ENCODE measurements at regions not wholly inside any gene's neighbourhood (a gene's known extent, or its start where the extent isn't known, plus 50 kb on each side); places are given as distances from the start of the nearest gene placed in this dataset.

DNA sequence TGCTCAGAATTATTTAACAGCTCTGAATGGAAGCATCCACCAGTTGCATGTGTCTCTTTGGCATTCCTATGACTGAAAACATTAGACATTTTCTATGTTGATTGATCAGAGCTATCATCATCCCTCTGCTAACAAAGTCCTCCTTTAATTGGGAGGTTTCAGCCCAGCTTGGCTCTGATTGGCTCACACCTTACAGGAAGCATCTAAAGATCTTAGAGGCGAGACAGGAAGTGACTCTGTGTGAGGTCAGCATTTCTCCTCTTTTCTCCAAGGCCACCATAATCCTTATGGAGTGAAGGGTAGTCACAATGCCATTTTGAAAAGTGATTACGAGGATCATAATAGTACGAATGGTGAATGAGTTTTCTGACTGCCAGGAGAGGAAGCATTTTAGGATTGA is 260.8 kb downstream of the MIAT start:
- TF ChIP-seq FOXP2 (optimal IDR thresholded peaks at IDR 0.05; ENCODE audit: borderline replicate concordance, extremely low read depth, extremely low read length, insufficient read depth) = no peak
- TF ChIP-seq POLR2AphosphoS5 (IDR thresholded peaks at IDR 0.05; ENCODE audit: low read depth, low read length) = no peak
- TF ChIP-seq, protein P1, sequence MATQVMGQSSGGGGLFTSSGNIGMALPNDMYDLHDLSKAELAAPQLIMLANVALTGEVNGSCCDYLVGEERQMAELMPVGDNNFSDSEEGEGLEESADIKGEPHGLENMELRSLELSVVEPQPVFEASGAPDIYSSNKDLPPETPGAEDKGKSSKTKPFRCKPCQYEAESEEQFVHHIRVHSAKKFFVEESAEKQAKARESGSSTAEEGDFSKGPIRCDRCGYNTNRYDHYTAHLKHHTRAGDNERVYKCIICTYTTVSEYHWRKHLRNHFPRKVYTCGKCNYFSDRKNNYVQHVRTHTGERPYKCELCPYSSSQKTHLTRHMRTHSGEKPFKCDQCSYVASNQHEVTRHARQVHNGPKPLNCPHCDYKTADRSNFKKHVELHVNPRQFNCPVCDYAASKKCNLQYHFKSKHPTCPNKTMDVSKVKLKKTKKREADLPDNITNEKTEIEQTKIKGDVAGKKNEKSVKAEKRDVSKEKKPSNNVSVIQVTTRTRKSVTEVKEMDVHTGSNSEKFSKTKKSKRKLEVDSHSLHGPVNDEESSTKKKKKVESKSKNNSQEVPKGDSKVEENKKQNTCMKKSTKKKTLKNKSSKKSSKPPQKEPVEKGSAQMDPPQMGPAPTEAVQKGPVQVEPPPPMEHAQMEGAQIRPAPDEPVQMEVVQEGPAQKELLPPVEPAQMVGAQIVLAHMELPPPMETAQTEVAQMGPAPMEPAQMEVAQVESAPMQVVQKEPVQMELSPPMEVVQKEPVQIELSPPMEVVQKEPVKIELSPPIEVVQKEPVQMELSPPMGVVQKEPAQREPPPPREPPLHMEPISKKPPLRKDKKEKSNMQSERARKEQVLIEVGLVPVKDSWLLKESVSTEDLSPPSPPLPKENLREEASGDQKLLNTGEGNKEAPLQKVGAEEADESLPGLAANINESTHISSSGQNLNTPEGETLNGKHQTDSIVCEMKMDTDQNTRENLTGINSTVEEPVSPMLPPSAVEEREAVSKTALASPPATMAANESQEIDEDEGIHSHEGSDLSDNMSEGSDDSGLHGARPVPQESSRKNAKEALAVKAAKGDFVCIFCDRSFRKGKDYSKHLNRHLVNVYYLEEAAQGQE (IDR thresholded peaks at IDR 0.05; ENCODE audit: insufficient read depth in 1 of 2, low read depth in 2 of 2, low read length in 2 of 2) = no peak
- no peak for TF ChIP-seq SIN3A (IDR thresholded peaks at IDR 0.05; ENCODE audit: borderline replicate concordance, insufficient read depth, low read length)
- TF ChIP-seq TAF1 (IDR thresholded peaks at IDR 0.05; ENCODE audit: borderline replicate concordance, insufficient read depth, low read length) = no peak

- no peak for TF ChIP-seq FOXP2 (optimal IDR thresholded peaks at IDR 0.05; ENCODE audit: borderline replicate concordance, extremely low read depth, extremely low read length, insufficient read depth)
- TF ChIP-seq, protein P1 (IDR thresholded peaks at IDR 0.05; ENCODE audit: insufficient read depth in 1 of 2, low read depth in 2 of 2, low read length in 2 of 2) = no peak
- no peak for TF ChIP-seq TAF1 (IDR thresholded peaks at IDR 0.05; ENCODE audit: borderline replicate concordance, insufficient read depth, low read length)
- no peak for TF ChIP-seq SIN3A (IDR thresholded peaks at IDR 0.05; ENCODE audit: borderline replicate concordance, insufficient read depth, low read length)
- TF ChIP-seq POLR2AphosphoS5 (IDR thresholded peaks at IDR 0.05; ENCODE audit: low read depth, low read length) = no peak
Observed at GRCh38 chr22:26921726-26922125, 264.3 kb downstream of the MIAT start.

DNA sequence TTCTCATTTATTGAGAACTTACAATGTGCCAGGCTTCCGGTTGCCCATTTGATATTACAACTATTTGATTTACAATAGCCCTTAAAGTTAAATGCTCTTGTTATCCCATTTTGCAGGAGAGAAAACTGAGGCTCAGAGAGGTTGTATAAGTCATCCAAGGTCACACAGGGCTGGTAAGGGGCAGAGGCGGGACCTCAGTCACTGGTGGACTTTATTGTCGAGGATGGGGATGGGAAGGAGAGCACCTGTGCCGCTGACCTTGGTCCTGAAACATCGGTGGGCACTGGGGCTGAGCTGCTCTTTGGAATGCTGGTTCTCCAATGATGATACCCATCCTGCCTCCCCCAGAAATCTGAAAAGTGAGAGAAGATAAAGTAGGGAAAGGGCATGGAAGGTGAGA is 265.4 kb downstream of the MIAT start:
- no peak for TF ChIP-seq FOXP2 (optimal IDR thresholded peaks at IDR 0.05; ENCODE audit: borderline replicate concordance, extremely low read depth, extremely low read length, insufficient read depth)
- no peak for TF ChIP-seq TAF1 (IDR thresholded peaks at IDR 0.05; ENCODE audit: borderline replicate concordance, insufficient read depth, low read length)
- TF ChIP-seq POLR2AphosphoS5 (IDR thresholded peaks at IDR 0.05; ENCODE audit: low read depth, low read length) = no peak
- TF ChIP-seq SIN3A (IDR thresholded peaks at IDR 0.05; ENCODE audit: borderline replicate concordance, insufficient read depth, low read length) = no peak
- TF ChIP-seq, protein P1 (IDR thresholded peaks at IDR 0.05; ENCODE audit: insufficient read depth in 1 of 2, low read depth in 2 of 2, low read length in 2 of 2) = peak; percentile 86 to 91

GRCh38 chr22:26923531-26923930 is 266.1 kb downstream of the MIAT start:
- no peak for TF ChIP-seq FOXP2 (optimal IDR thresholded peaks at IDR 0.05; ENCODE audit: borderline replicate concordance, extremely low read depth, extremely low read length, insufficient read depth)
- TF ChIP-seq, protein P1 (IDR thresholded peaks at IDR 0.05; ENCODE audit: insufficient read depth in 1 of 2, low read depth in 2 of 2, low read length in 2 of 2) = no peak
- no peak for TF ChIP-seq POLR2AphosphoS5 (IDR thresholded peaks at IDR 0.05; ENCODE audit: low read depth, low read length)
- TF ChIP-seq TAF1 (IDR thresholded peaks at IDR 0.05; ENCODE audit: borderline replicate concordance, insufficient read depth, low read length) = no peak
- TF ChIP-seq SIN3A (IDR thresholded peaks at IDR 0.05; ENCODE audit: borderline replicate concordance, insufficient read depth, low read length) = no peak

GRCh38 chr22:26927821-26928220 is 270.4 kb downstream of the MIAT start:
- TF ChIP-seq, protein P1 (IDR thresholded peaks at IDR 0.05; ENCODE audit: insufficient read depth in 1 of 2, low read depth in 2 of 2, low read length in 2 of 2) = no peak

All from PFSK-1 (cell line).